Breast epithelium (tissue), 4 donors: ENCODE measurements at regions not wholly inside any gene's neighbourhood (a gene's known extent, or its start where the extent isn't known, plus 50 kb on each side); places are given as distances from the start of the nearest gene placed in this dataset.

Experiments
- DNase-seq, 2 donors: peaks; one replicate each; pipeline ENCODE4 v3.0.0-alpha.2; 2019; ENCODE audit warnings: low spot score in 2 of 2
- H3K27ac ChIP-seq, 2 donors: fragments of 200-600 bp; sonication (generic) in 1 of 2; one replicate each; pipeline ENCODE4 v1.5.1; 2016 to 2019; ENCODE audit warnings: mild to moderate bottlenecking in 1 of 2
- H3K27me3 ChIP-seq, 2 donors: fragments of 200-600 bp; sonication (generic) in 1 of 2; one replicate each; pipeline versions ENCODE4 v1.5.1 to v1.6.0; 2017 to 2019; ENCODE audit warnings: control low read depth in 1 of 2, mild to moderate bottlenecking in 1 of 2
- H3K36me3 ChIP-seq: fragments of 200-600 bp; one replicate; pipeline ENCODE4 v1.5.1; 2019
- H3K4me1 ChIP-seq, 2 donors: fragments of 200-600 bp; sonication (generic); one replicate each; pipeline ENCODE4 v1.5.1; 2016 to 2019; ENCODE audit warnings: control low read depth in 1 of 2
- H3K4me3 ChIP-seq, 3 donors: fragments of 200-600 bp; sonication (generic); 1 replicate in 2 of 3; 2 replicates in 1 of 3; pipeline ENCODE4 v1.5.1; 2016 to 2019; ENCODE audit warnings: mild to moderate bottlenecking in 3 of 3, moderate library complexity in 2 of 3
- H3K9me3 ChIP-seq, 2 donors: fragments of 200-600 bp; sonication (generic) in 1 of 2; one replicate each; pipeline ENCODE4 v1.5.1; 2016 to 2019; ENCODE audit warnings: control low read depth in 1 of 2
- POLR2A ChIP-seq: fragments of 450-650 bp; IDR thresholded peaks from one replicate; pipeline ENCODE4 v1.6.1; 2016; ENCODE audit warnings: antibody characterized with exemption, mild to moderate bottlenecking, moderate library complexity
- POLR2AphosphoS5 ChIP-seq, 3 donors: sonication (generic); formaldehyde crosslinking; IDR thresholded peaks; one replicate each; pipeline ENCODE4 v1.6.1; 2017; ENCODE audit warnings: antibody characterized with exemption in 3 of 3
- intact Hi-C: fragments of 100-400 bp; cut with DNase I; formaldehyde crosslinking; loops from one replicate; pipeline ENCODE4 v1.15.1; 2023; ENCODE audit warnings: low total_unique reads
- TF ChIP-seq, protein P1 (sequence below), 3 donors: fragments of 450-650 bp; IDR thresholded peaks; one replicate each; pipeline ENCODE4 v1.5.1; 2016 to 2017; ENCODE audit warnings: antibody characterized with exemption in 3 of 3, mild to moderate bottlenecking in 3 of 3, moderate library complexity in 3 of 3

- H3K36me3 ChIP-seq, result no peaks in the 10 kb centered on the region
- H3K27me3 ChIP-seq, result no peaks in the 10 kb centered on the region
- H3K4me1 ChIP-seq, result no peaks in the 10 kb centered on the region
- intact Hi-C loops, result no loop called here
- peak overlapping the region; percentile 72 to 78 for H3K27ac ChIP-seq
- TF ChIP-seq POLR2A (no peak), POLR2AphosphoS5 (IDR thresholded peaks at IDR 0.05) (no peak)
- TF ChIP-seq, protein P1, sequence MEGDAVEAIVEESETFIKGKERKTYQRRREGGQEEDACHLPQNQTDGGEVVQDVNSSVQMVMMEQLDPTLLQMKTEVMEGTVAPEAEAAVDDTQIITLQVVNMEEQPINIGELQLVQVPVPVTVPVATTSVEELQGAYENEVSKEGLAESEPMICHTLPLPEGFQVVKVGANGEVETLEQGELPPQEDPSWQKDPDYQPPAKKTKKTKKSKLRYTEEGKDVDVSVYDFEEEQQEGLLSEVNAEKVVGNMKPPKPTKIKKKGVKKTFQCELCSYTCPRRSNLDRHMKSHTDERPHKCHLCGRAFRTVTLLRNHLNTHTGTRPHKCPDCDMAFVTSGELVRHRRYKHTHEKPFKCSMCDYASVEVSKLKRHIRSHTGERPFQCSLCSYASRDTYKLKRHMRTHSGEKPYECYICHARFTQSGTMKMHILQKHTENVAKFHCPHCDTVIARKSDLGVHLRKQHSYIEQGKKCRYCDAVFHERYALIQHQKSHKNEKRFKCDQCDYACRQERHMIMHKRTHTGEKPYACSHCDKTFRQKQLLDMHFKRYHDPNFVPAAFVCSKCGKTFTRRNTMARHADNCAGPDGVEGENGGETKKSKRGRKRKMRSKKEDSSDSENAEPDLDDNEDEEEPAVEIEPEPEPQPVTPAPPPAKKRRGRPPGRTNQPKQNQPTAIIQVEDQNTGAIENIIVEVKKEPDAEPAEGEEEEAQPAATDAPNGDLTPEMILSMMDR (IDR thresholded peaks at IDR 0.05), result no peak
- peaks cover 0 to 5% of the 10 kb centered on the region in 2 donors for H3K9me3 ChIP-seq
- no peak overlapping the region for H3K4me3 ChIP-seq
- peak in 1 of 2 donors; percentile 43 for DNase-seq
Measured at GRCh38 chr12:47509398-47509851, 196.4 kb downstream of the RPAP3 start.

- no peak overlapping the region for H3K4me3 ChIP-seq
- no peak for DNase-seq
- no peaks in the 10 kb centered on the region for H3K27me3 ChIP-seq
- H3K27ac ChIP-seq, result no peak overlapping the region
- TF ChIP-seq POLR2A (no peak), POLR2AphosphoS5 (IDR thresholded peaks at IDR 0.05) (no peak)
- TF ChIP-seq, protein P1 (IDR thresholded peaks at IDR 0.05), result no peak
- intact Hi-C loops, result no loop called here
- H3K9me3 ChIP-seq, result no peaks in the 10 kb centered on the region
- H3K4me1 ChIP-seq, result no peaks in the 10 kb centered on the region
- no peaks in the 10 kb centered on the region for H3K36me3 ChIP-seq
Measured at GRCh38 chr12:47507221-47507620, 198.6 kb downstream of the RPAP3 start.

DNA sequence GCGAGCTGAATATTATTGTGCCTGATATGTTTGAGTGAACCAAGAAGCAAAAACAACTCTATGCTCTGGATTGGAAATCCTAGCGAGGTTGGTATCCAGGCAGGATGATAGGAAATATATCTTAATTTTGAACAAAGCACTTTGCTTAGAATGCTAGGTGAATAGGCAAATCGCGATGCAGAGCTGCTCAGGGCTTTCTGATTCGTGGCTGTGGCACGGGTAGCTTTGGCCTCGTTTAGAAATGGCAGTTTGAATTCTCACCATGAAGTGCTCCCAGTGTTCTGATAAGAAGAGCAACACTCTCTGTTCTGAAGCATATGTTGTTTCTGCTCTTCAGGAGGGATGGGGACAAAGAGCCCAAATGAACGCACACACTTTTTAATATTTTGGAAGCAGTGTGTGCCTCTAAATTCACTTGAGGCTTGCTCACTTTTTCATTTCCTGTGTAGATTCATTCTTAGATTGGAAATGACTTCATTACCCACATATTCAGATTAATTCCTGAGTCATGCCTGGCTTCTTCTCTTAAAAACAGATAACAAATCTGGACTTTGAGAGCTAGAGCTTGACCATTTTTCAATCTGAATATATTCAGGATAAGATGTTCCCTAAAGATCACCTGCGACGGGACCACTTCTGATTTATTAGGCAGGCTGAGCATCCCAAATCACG is 200.9 kb downstream of the RPAP3 start:
- Histone ChIP-seq H3K36me3 (no peaks in the 10 kb centered on the region), H3K9me3 (no peaks in the 10 kb centered on the region), H3K27ac (peak overlapping the region in 1 of 2 donors; percentile 6), H3K4me1 (no peaks in the 10 kb centered on the region), H3K27me3 (no peaks in the 10 kb centered on the region), H3K4me3 (no peak overlapping the region)
- no peak for TF ChIP-seq POLR2A
- TF ChIP-seq, protein P1 (IDR thresholded peaks at IDR 0.05), result no peak
- TF ChIP-seq POLR2AphosphoS5 (IDR thresholded peaks at IDR 0.05), result no peak
- no peak for DNase-seq
- intact Hi-C loops, result no loop called here

GRCh38 chr12:47493801-47494200 is 212.0 kb downstream of the RPAP3 start:
- TF ChIP-seq POLR2A (no peak), POLR2AphosphoS5 (IDR thresholded peaks at IDR 0.05) (no peak)
- TF ChIP-seq, protein P1 (IDR thresholded peaks at IDR 0.05), result no peak
- Histone ChIP-seq H3K36me3 (no peaks in the 10 kb centered on the region), H3K27me3 (no peaks in the 10 kb centered on the region), H3K4me3 (no peak overlapping the region), H3K9me3 (peaks cover 5 to 8% of the 10 kb centered on the region in 2 donors), H3K4me1 (no peaks in the 10 kb centered on the region), H3K27ac (no peak overlapping the region)
- intact Hi-C loops, result no loop called here
- DNase-seq, result no peak

GRCh38 chr12:47491516-47492305 is 214.1 kb downstream of the RPAP3 start:
- intact Hi-C loops, result no loop called here
- no peak for TF ChIP-seq POLR2AphosphoS5 (IDR thresholded peaks at IDR 0.05)
- TF ChIP-seq, protein P1 (IDR thresholded peaks at IDR 0.05), result no peak
- TF ChIP-seq POLR2A, result no peak
- no peak for DNase-seq

More at GRCh38 chr12:47491516-47492305, 214.1 kb downstream of the RPAP3 start:
- Histone ChIP-seq H3K27ac (no peak overlapping the region), H3K4me1 (no peaks in the 10 kb centered on the region), H3K27me3 (no peaks in the 10 kb centered on the region), H3K4me3 (no peak overlapping the region), H3K36me3 (no peaks in the 10 kb centered on the region), H3K9me3 (no peaks in the 10 kb centered on the region)
